H1 (cell line): ENCODE measurements at regions not wholly inside any gene's neighbourhood (a gene's known extent, or its start where the extent isn't known, plus 50 kb on each side); places are given as distances from the start of the nearest gene placed in this dataset.

Experiments used
- CTCF ChIA-PET: fragments of 300-600 bp; sonication (Branson Sonifier 250); formaldehyde crosslinking; loops from one replicate; lab custom pipeline; 2021; ENCODE audit not compliant: partially characterized antibody; lab: Charles Lee
- POLR2A ChIA-PET: fragments of 300-600 bp; sonication (Branson Sonifier 250); formaldehyde crosslinking; loops from one replicate; lab custom pipeline; 2021; ENCODE audit warnings: inconsistent platforms; ENCODE audit not compliant: partially characterized antibody; lab: Charles Lee
- DNase-seq, 2 experiments: peaks; one replicate each; pipeline versions ENCODE4 v3.0.0 to v3.0.0-alpha.2; 2010 to 2022; ENCODE audit warnings: low spot score in 2 of 2, low read depth in 1 of 2, mixed read lengths in 1 of 2
- FAIRE-seq: peaks from 2 replicates; lab custom pipeline; 2011; peaks lifted over from hg19 to GRCh38; lab: Jason Lieb, UNC
- H2AFZ ChIP-seq: 2 replicates; pipeline ENCODE4 v1.8.1; 2012; ENCODE audit warnings: low read length, inconsistent platforms
- H2AK5ac ChIP-seq: 2 replicates; pipeline ENCODE4 v1.6.1; 2013; ENCODE audit warnings: low read depth, low read length
- H2BK120ac ChIP-seq: replicated peaks from 2 replicates; pipeline ENCODE3; 2013; ENCODE audit warnings: low read depth, low read length, inconsistent platforms
- H2BK12ac ChIP-seq: 2 replicates; pipeline ENCODE4 v1.6.1; 2013; ENCODE audit warnings: low read depth, low read length
- H2BK15ac ChIP-seq: 2 replicates; pipeline ENCODE4 v1.6.1; 2013; ENCODE audit warnings: low read length
- H2BK20ac ChIP-seq: 2 replicates; pipeline ENCODE4 v1.6.1; 2013; ENCODE audit warnings: low read length
- H2BK5ac ChIP-seq: 2 replicates; pipeline ENCODE4 v1.6.1; 2013; ENCODE audit warnings: low read depth, low read length
- H3K14ac ChIP-seq: 2 replicates; pipeline ENCODE4 v1.6.1; 2013; ENCODE audit warnings: inconsistent platforms; ENCODE audit not compliant: insufficient read length
- H3K18ac ChIP-seq: 2 replicates; pipeline ENCODE4 v1.6.1; 2013; ENCODE audit warnings: low read length; ENCODE audit errors: extremely low read depth
- H3K23ac ChIP-seq: 2 replicates; pipeline ENCODE4 v1.6.1; 2013; ENCODE audit warnings: inconsistent platforms; ENCODE audit not compliant: insufficient read length
- H3K23me2 ChIP-seq: 2 replicates; pipeline ENCODE4 v1.6.1; 2013; ENCODE audit warnings: low read depth, low read length
- H3K27ac ChIP-seq: 2 replicates; pipeline ENCODE4 v1.6.1; 2011; ENCODE audit warnings: low read depth, low read length, inconsistent platforms
- H3K27me3 ChIP-seq, 4 experiments: replicated peaks in 1 of 4; 1 replicate in 1 of 4; 2 replicates in 3 of 4; pipeline versions ENCODE4 v1.6.1 to v1.8.1; 2011 to 2013; ENCODE audit warnings: low read length in 3 of 4, mild to moderate bottlenecking in 3 of 4, inconsistent platforms in 2 of 4, mixed read lengths in 2 of 4, moderate library complexity in 1 of 4; ENCODE audit not compliant: control insufficient read depth in 3 of 4, insufficient read depth in 3 of 4; ENCODE audit errors: extremely low read depth in 1 of 4
- H3K36me3 ChIP-seq, 4 experiments: 2 replicates each; pipeline versions ENCODE4 v1.6.1 to v1.8.1; 2011 to 2013; ENCODE audit warnings: mild to moderate bottlenecking in 4 of 4, low read length in 3 of 4, moderate library complexity in 2 of 4, control low read depth in 1 of 4, inconsistent platforms in 1 of 4; ENCODE audit not compliant: insufficient read depth in 4 of 4, control insufficient read depth in 2 of 4
- H3K4ac ChIP-seq: replicated peaks from 2 replicates; pipeline ENCODE3; 2013; ENCODE audit warnings: low read length, low read depth, mixed read lengths, inconsistent platforms; ENCODE audit not compliant: insufficient read length
- H3K4me1 ChIP-seq, 4 experiments: replicated peaks in 1 of 4; 1 replicate in 1 of 4; 2 replicates in 3 of 4; pipeline versions ENCODE4 v1.6.1 to v1.8.1; 2011 to 2013; ENCODE audit warnings: low read length in 3 of 4, inconsistent platforms in 2 of 4, mixed read lengths in 1 of 4; ENCODE audit not compliant: insufficient read depth in 4 of 4, control insufficient read depth in 3 of 4
- H3K4me2 ChIP-seq, 2 experiments: 2 replicates each; pipeline versions ENCODE4 v1.6.1 to v1.8.1; 2011 to 2013; ENCODE audit warnings: low read depth in 2 of 2, low read length in 2 of 2, control low read depth in 1 of 2, inconsistent platforms in 1 of 2, mild to moderate bottlenecking in 1 of 2; ENCODE audit not compliant: insufficient read depth in 1 of 2
- H3K4me3 ChIP-seq, 4 experiments: fragments of 200-600, 300-600 bp in 1 of 4; sonication (generic), shearing (Covaris generic), sonication (Bioruptor Twin) in 1 of 4; 2 replicates each; pipeline versions ENCODE4 v1.5.1 to v1.8.1; 2011 to 2016; ENCODE audit warnings: low read length in 4 of 4, low read depth in 3 of 4, control low read depth in 2 of 4, inconsistent platforms in 2 of 4, mild to moderate bottlenecking in 2 of 4, mixed read lengths in 1 of 4, moderate library complexity in 1 of 4; ENCODE audit not compliant: insufficient read depth in 2 of 4; ENCODE audit errors: extremely low read depth in 1 of 4
- H3K56ac ChIP-seq: replicated peaks from 2 replicates; pipeline ENCODE3; 2013; ENCODE audit warnings: low read depth, mild to moderate bottlenecking, mixed read lengths, low read length, inconsistent platforms; ENCODE audit not compliant: insufficient read length
- H3K79me1 ChIP-seq: 2 replicates; pipeline ENCODE4 v1.6.1; 2013; ENCODE audit warnings: low read depth, low read length, control low read depth
- H3K79me2 ChIP-seq, 2 experiments: 2 replicates each; pipeline versions ENCODE4 v1.6.1 to v1.8.1; 2012 to 2013; ENCODE audit warnings: low read length in 2 of 2, mild to moderate bottlenecking in 2 of 2, inconsistent platforms in 1 of 2; ENCODE audit not compliant: insufficient read depth in 2 of 2, control insufficient read depth in 1 of 2
- H3K9ac ChIP-seq, 4 experiments: replicated peaks in 1 of 4; 1 replicate in 1 of 4; 2 replicates in 3 of 4; pipeline versions ENCODE4 v1.6.1 to v1.8.1; 2011 to 2013; ENCODE audit warnings: low read depth in 3 of 4, low read length in 3 of 4, control low read depth in 2 of 4, mild to moderate bottlenecking in 2 of 4, moderate library complexity in 2 of 4, inconsistent platforms in 1 of 4; ENCODE audit errors: extremely low read depth in 1 of 4
- H3K9me3 ChIP-seq, 2 experiments: 2 replicates each; pipeline versions ENCODE4 v1.6.1 to v1.8.1; 2012 to 2013; ENCODE audit warnings: mild to moderate bottlenecking in 2 of 2, moderate library complexity in 2 of 2, control low read depth in 1 of 2, inconsistent platforms in 1 of 2, low read depth in 1 of 2, low read length in 1 of 2, mixed read lengths in 1 of 2; ENCODE audit not compliant: insufficient read depth in 2 of 2
- H4K20me1 ChIP-seq, 2 experiments: replicated peaks in 1 of 2; 2 replicates each; pipeline versions ENCODE3 to v1.8.1; 2011 to 2013; ENCODE audit warnings: inconsistent platforms in 2 of 2, low read length in 2 of 2, mild to moderate bottlenecking in 1 of 2; ENCODE audit not compliant: insufficient read depth in 2 of 2, control insufficient read depth in 1 of 2
- H4K5ac ChIP-seq: 2 replicates; pipeline ENCODE4 v1.6.1; 2013; ENCODE audit warnings: low read length, low read depth, mixed read lengths, inconsistent platforms; ENCODE audit not compliant: insufficient read length
- H4K8ac ChIP-seq: 2 replicates; pipeline ENCODE4 v1.8.0; 2013; ENCODE audit warnings: mild to moderate bottlenecking, moderate library complexity, low read length, inconsistent platforms; ENCODE audit not compliant: insufficient read depth; ENCODE audit errors: extremely low read depth
- H4K91ac ChIP-seq: replicated peaks from 2 replicates; pipeline ENCODE3; 2013; ENCODE audit warnings: low read length, mixed read lengths, inconsistent platforms; ENCODE audit not compliant: insufficient read length
- CEBPB ChIP-seq: IDR thresholded peaks from 2 replicates; pipeline ENCODE4 v1.6.1; 2012; ENCODE audit warnings: low read depth, low read length
- EP300 ChIP-seq, 2 experiments: IDR thresholded peaks; 1 replicate in 1 of 2; 2 replicates in 1 of 2; pipeline ENCODE4 v1.6.1; 2011 to 2012; ENCODE audit warnings: low read depth in 2 of 2, low read length in 2 of 2, mild to moderate bottlenecking in 2 of 2, borderline replicate concordance in 1 of 2, inconsistent platforms in 1 of 2, moderate library complexity in 1 of 2
- HDAC6 ChIP-seq: IDR thresholded peaks from one replicate; pipeline ENCODE4 v1.7.1; 2012; ENCODE audit warnings: low read depth, mild to moderate bottlenecking, inconsistent platforms, low read length, moderate library complexity
- KDM4A ChIP-seq: IDR thresholded peaks from one replicate; pipeline ENCODE4 v1.7.1; 2012; ENCODE audit warnings: low read depth, mild to moderate bottlenecking, moderate library complexity, low read length, inconsistent platforms; ENCODE audit not compliant: severe bottlenecking
- KDM5A ChIP-seq: fragments of 200-600 bp; IDR thresholded peaks from 2 replicates; pipeline ENCODE4 v1.7.1; 2012; ENCODE audit warnings: mild to moderate bottlenecking, low read length, inconsistent platforms, mixed read lengths
- RAD21 ChIP-seq, 2 experiments: IDR thresholded peaks in 1 of 2; conservative IDR thresholded peaks in 1 of 2; 2 replicates each; pipeline ENCODE4 v1.6.1; 2011; ENCODE audit warnings: low read depth in 2 of 2, low read length in 2 of 2, improper control_type of control experiment in 1 of 2, inconsistent platforms in 1 of 2, mild to moderate bottlenecking in 1 of 2, moderate library complexity in 1 of 2
- RFX5 ChIP-seq: IDR thresholded peaks from 2 replicates; pipeline ENCODE4 v1.6.1; 2011; ENCODE audit warnings: low read depth, low read length, improper control_type of control experiment, borderline replicate concordance
- RNF2 ChIP-seq: fragments of 200-900, 300-1000 bp; sonication (generic); IDR thresholded peaks from 2 replicates; pipeline ENCODE4 v1.7.1; 2016; ENCODE audit warnings: borderline replicate concordance, low read depth, mild to moderate bottlenecking, antibody characterized with exemption, low read length; ENCODE audit not compliant: poor library complexity, severe bottlenecking; ENCODE audit errors: missing control alignments
- SIX5 ChIP-seq: IDR thresholded peaks from 2 replicates; pipeline ENCODE4 v1.6.1; 2011; ENCODE audit warnings: mild to moderate bottlenecking, low read depth, low read length
- TCF12 ChIP-seq: IDR thresholded peaks from 2 replicates; pipeline ENCODE4 v1.6.1; 2011; ENCODE audit warnings: low read depth, mild to moderate bottlenecking, low read length
- YY1 ChIP-seq: IDR thresholded peaks from 2 replicates; pipeline ENCODE4 v1.6.1; 2011; ENCODE audit warnings: low read depth, mild to moderate bottlenecking, low read length
- WGBS, 2 experiments: shearing (Covaris generic) in 1 of 2; methylation state at CpG; one replicate each; pipeline versions ENCODE4 v1.1.6 to v1.1.7; 2013 to 2015; ENCODE audit warnings: low lambda C conversion rate in 2 of 2, mixed read lengths in 2 of 2, inconsistent platforms in 1 of 2, low coverage in 1 of 2, missing lambda C conversion rate in 1 of 2; ENCODE audit not compliant: insufficient replicate concordance in 2 of 2, insufficient coverage in 1 of 2, insufficient read length in 1 of 2; ENCODE audit errors: extremely low coverage in 1 of 2, missing lambda C conversion rate in 1 of 2; 5-methylcytosine and 5-hydroxymethylcytosine counted together
- TF ChIP-seq, protein P1 (sequence below): IDR thresholded peaks from 2 replicates; pipeline ENCODE4 v1.6.1; 2012; ENCODE audit warnings: inconsistent platforms

DNA sequence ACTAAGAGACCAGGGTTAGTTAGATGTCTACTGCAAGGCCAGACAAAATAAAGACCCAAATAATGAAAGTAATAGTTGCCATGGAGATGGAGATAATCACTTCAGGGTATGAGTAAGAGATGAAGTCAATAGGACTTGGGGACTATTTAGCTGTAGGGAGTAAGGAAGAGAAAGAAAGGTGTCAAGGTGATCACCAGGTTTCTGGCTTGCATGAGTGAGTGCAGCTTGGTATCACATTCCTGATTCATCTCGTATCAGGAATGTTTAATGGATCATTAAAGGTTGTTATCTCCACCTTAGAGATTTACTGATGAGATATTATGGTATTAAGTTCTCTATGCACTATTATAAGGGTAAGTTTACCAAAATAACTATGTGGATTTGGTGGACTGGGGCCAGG is 357.4 kb upstream of the ATP11B start:
- no peak overlapping the region for H4K5ac ChIP-seq
- no peak overlapping the region for H3K4me3 ChIP-seq
- H3K4me2 ChIP-seq = no peak overlapping the region
- no peak overlapping the region for H3K18ac ChIP-seq
- H4K91ac ChIP-seq = no peak overlapping the region
- H3K23me2 ChIP-seq = no peaks in the 10 kb centered on the region
- H3K9ac ChIP-seq = no peak overlapping the region
- POLR2A ChIA-PET = interaction anchor here (0.7 kb wide), 1 partner anchor 93 kb away, joined by 3 read pairs; no protein-coding TSS in a partner anchor
- FAIRE-seq = no peak
- CTCF ChIA-PET = no interaction called here
- WGBS, 2 experiments = 95% methylated on average over 1 of the region's 1 CpG; no CpG with 5 or more reads in 1 of the 2 experiments
- no peak overlapping the region for H3K56ac ChIP-seq
- H3K79me2 ChIP-seq = no peaks in the 10 kb centered on the region
- H2BK12ac ChIP-seq = no peak overlapping the region
- no peaks in the 10 kb centered on the region for H3K4me1 ChIP-seq
- no peak overlapping the region for H3K23ac ChIP-seq
- H3K36me3 ChIP-seq = no peaks in the 10 kb centered on the region
- no peak overlapping the region for H2AFZ ChIP-seq
- no peaks in the 10 kb centered on the region for H4K20me1 ChIP-seq
- no peak overlapping the region for H2AK5ac ChIP-seq
- H3K9me3 ChIP-seq = no peaks in the 10 kb centered on the region
- H3K27ac ChIP-seq = no peak overlapping the region
- H4K8ac ChIP-seq = no peak overlapping the region
- no peak overlapping the region for H2BK120ac ChIP-seq
- H3K79me1 ChIP-seq = no peaks in the 10 kb centered on the region
- no peak overlapping the region for H2BK20ac ChIP-seq
- H2BK15ac ChIP-seq = no peak overlapping the region
- H2BK5ac ChIP-seq = no peak overlapping the region
- H3K14ac ChIP-seq = no peak overlapping the region
- DNase-seq = no peak
- no peak overlapping the region for H3K4ac ChIP-seq
- no peaks in the 10 kb centered on the region for H3K27me3 ChIP-seq
- TF ChIP-seq KDM4A = no peak
- no peak for TF ChIP-seq CEBPB
- no peak for TF ChIP-seq YY1
- TF ChIP-seq RNF2 = no peak
- no peak for TF ChIP-seq HDAC6
- no peak for TF ChIP-seq EP300 (IDR thresholded peaks at IDR 0.05; ENCODE audit: borderline replicate concordance in 1 of 2, low read depth in 2 of 2, low read length in 2 of 2)
- no peak for TF ChIP-seq TCF12
- TF ChIP-seq RFX5 = no peak
- no peak for TF ChIP-seq RAD21 (IDR thresholded peaks at IDR 0.05 in 1 of 2, conservative IDR thresholded peaks at IDR 0.05 in 1 of 2; ENCODE audit: low read depth in 2 of 2, low read length in 2 of 2)
- TF ChIP-seq SIX5 = no peak
- TF ChIP-seq KDM5A = no peak
- TF ChIP-seq, protein P1, sequence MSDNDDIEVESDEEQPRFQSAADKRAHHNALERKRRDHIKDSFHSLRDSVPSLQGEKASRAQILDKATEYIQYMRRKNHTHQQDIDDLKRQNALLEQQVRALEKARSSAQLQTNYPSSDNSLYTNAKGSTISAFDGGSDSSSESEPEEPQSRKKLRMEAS = no peak
